ENCODE measurements at regions not wholly inside any gene's neighbourhood (a gene's known extent, or its start where the extent isn't known, plus 50 kb on each side); places are given as distances from the start of the nearest gene placed in this dataset.

DNA sequence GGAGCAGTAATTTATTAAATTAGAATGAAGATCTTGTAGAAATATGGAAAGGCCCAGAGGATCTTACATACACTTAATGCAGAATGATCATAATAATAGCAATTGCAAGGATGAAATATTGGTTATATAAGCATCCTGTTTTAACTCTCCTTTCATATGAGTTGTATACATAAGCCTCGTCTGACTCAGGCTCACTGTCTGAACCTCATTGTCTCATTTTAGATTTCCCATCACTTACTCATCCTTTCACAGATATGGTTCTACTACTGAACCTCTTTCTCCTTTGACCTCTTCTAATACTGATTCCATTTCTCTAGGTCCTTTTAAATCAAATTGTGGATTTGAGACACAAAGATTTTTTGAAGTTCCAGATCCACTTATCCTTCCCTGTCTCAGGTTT, 277.3 kb upstream of the TRPC5 start:
- H3K9ac ChIP-seq (ENCODE audit: control insufficient read depth, extremely low read depth, insufficient read depth, low read length) = no peak overlapping the region
- no peaks in the 10 kb centered on the region for H3K9me1 ChIP-seq (ENCODE audit: control insufficient read depth, extremely low read depth, insufficient read depth, low read length)
- no peak overlapping the region for H3K4me2 ChIP-seq (ENCODE audit: control insufficient read depth, extremely low read depth, insufficient read depth, low read depth, low read length)
- no peaks in the 10 kb centered on the region for H4K20me1 ChIP-seq (ENCODE audit: control insufficient read depth, extremely low read depth, insufficient read depth, low read length)
- FAIRE-seq = no peak
- no peak for DNase-seq (ENCODE audit: low read depth, low spot score)
- peaks cover 2% of the 10 kb centered on the region for H3K27me3 ChIP-seq (ENCODE audit: control insufficient read depth, extremely low read depth, insufficient read depth, low read length)
- no peaks in the 10 kb centered on the region for H3K4me1 ChIP-seq (ENCODE audit: control insufficient read depth, extremely low read depth, insufficient read depth, low read length)
- no peak overlapping the region for H3K27ac ChIP-seq (ENCODE audit: control insufficient read depth, insufficient read depth, low read length)
- H3K9me3 ChIP-seq (ENCODE audit: control insufficient read depth, low read depth, low read length) = no peaks in the 10 kb centered on the region
- dilution Hi-C loops (cut with MboI; ENCODE audit: extremely low pct_ligation_motif_present, low sequenced_read_pairs) = no loop called here
- no peaks in the 10 kb centered on the region for H3K79me2 ChIP-seq (ENCODE audit: control insufficient read depth, insufficient read depth, low read length)
- no peak overlapping the region for H2AFZ ChIP-seq (ENCODE audit: control insufficient read depth, low read length)
- no peak overlapping the region for H3K4me3 ChIP-seq (ENCODE audit: control insufficient read depth in 2 of 3, extremely low read depth in 1 of 3, insufficient read depth in 2 of 3, low read depth in 1 of 3, low read length in 3 of 3)
- no peak for TF ChIP-seq EZH2 (IDR thresholded peaks at IDR 0.05; ENCODE audit: low read length)
- no peaks in the 10 kb centered on the region for H3K36me3 ChIP-seq (ENCODE audit: control insufficient read depth in 2 of 2, extremely low read depth in 1 of 2, insufficient read depth in 2 of 2, low read length in 2 of 2)

DNA sequence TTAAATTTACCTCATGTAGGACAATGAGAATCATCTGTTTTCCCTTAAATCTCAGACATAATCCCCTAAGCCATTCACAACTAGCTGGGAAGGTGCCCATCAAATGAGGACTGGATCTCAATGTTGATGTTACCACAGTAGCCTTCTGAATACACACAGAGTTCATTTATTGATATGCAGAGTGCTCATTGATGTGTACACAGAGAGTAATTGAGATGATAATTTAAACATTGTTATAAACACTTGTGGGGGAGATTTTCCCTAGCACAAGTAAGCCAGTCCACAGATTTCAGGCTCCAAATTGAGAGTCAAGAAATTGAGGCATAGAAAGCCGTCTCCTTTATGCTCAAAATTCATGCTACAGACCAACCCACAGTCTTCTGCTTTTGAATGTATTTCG, 273.4 kb upstream of the TRPC5 start:
- no peaks in the 10 kb centered on the region for H3K36me3 ChIP-seq (ENCODE audit: control insufficient read depth in 2 of 2, extremely low read depth in 1 of 2, insufficient read depth in 2 of 2, low read length in 2 of 2)
- H3K27ac ChIP-seq (ENCODE audit: control insufficient read depth, insufficient read depth, low read length) = no peak overlapping the region
- no peaks in the 10 kb centered on the region for H3K9me1 ChIP-seq (ENCODE audit: control insufficient read depth, extremely low read depth, insufficient read depth, low read length)
- H3K9me3 ChIP-seq (ENCODE audit: control insufficient read depth, low read depth, low read length) = no peaks in the 10 kb centered on the region
- no peak overlapping the region for H3K9ac ChIP-seq (ENCODE audit: control insufficient read depth, extremely low read depth, insufficient read depth, low read length)
- DNase-seq (ENCODE audit: low read depth, low spot score) (no peak), FAIRE-seq (no peak)
- H3K4me3 ChIP-seq (ENCODE audit: control insufficient read depth in 2 of 3, extremely low read depth in 1 of 3, insufficient read depth in 2 of 3, low read depth in 1 of 3, low read length in 3 of 3) = no peak overlapping the region
- dilution Hi-C loops (cut with MboI; ENCODE audit: extremely low pct_ligation_motif_present, low sequenced_read_pairs) = no loop called here
- no peak overlapping the region for H2AFZ ChIP-seq (ENCODE audit: control insufficient read depth, low read length)
- no peaks in the 10 kb centered on the region for H3K27me3 ChIP-seq (ENCODE audit: control insufficient read depth, extremely low read depth, insufficient read depth, low read length)
- no peaks in the 10 kb centered on the region for H4K20me1 ChIP-seq (ENCODE audit: control insufficient read depth, extremely low read depth, insufficient read depth, low read length)
- H3K79me2 ChIP-seq (ENCODE audit: control insufficient read depth, insufficient read depth, low read length) = no peaks in the 10 kb centered on the region
- no peak overlapping the region for H3K4me2 ChIP-seq (ENCODE audit: control insufficient read depth, extremely low read depth, insufficient read depth, low read depth, low read length)
- no peaks in the 10 kb centered on the region for H3K4me1 ChIP-seq (ENCODE audit: control insufficient read depth, extremely low read depth, insufficient read depth, low read length)
- TF ChIP-seq EZH2 (IDR thresholded peaks at IDR 0.05; ENCODE audit: low read length) = no peak
- TF ChIP-seq, protein P1, sequence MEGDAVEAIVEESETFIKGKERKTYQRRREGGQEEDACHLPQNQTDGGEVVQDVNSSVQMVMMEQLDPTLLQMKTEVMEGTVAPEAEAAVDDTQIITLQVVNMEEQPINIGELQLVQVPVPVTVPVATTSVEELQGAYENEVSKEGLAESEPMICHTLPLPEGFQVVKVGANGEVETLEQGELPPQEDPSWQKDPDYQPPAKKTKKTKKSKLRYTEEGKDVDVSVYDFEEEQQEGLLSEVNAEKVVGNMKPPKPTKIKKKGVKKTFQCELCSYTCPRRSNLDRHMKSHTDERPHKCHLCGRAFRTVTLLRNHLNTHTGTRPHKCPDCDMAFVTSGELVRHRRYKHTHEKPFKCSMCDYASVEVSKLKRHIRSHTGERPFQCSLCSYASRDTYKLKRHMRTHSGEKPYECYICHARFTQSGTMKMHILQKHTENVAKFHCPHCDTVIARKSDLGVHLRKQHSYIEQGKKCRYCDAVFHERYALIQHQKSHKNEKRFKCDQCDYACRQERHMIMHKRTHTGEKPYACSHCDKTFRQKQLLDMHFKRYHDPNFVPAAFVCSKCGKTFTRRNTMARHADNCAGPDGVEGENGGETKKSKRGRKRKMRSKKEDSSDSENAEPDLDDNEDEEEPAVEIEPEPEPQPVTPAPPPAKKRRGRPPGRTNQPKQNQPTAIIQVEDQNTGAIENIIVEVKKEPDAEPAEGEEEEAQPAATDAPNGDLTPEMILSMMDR (optimal IDR thresholded peaks at IDR 0.05 in 1 of 3, IDR thresholded peaks at IDR 0.05 in 1 of 3, conservative IDR thresholded peaks at IDR 0.05 in 1 of 3; ENCODE audit: extremely low read depth in 1 of 3, insufficient read depth in 2 of 3, low read length in 3 of 3) = no peak

DNA sequence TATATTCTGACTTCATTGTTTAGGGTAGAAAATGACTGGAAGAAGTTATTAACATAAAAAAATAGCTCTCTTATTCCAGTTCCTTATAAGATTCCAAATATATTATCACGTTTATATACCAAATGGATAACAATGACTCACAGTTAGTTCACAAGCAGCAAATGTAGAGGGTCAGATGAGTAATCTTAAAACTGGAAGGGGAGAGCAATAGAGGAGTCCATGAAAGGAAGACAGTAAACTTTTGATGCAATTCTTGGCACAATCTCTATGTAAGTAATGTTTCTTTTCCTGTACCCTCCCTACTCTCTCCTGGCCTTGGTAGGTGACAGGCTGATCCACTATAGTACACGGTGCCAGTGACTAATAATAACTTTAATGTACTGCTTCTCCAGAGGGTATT, 259.0 kb upstream of the TRPC5 start:
- H3K4me2 ChIP-seq (ENCODE audit: control insufficient read depth, extremely low read depth, insufficient read depth, low read depth, low read length) = no peak overlapping the region
- FAIRE-seq (no peak), DNase-seq (ENCODE audit: low read depth, low spot score) (no peak)

More for the DNA sequence above, 259.0 kb upstream of the TRPC5 start:
- no peak for TF ChIP-seq EZH2 (IDR thresholded peaks at IDR 0.05; ENCODE audit: low read length)
- Histone ChIP-seq H3K79me2 (ENCODE audit: control insufficient read depth, insufficient read depth, low read length) (no peaks in the 10 kb centered on the region), H3K9me3 (ENCODE audit: control insufficient read depth, low read depth, low read length) (no peaks in the 10 kb centered on the region), H3K27me3 (ENCODE audit: control insufficient read depth, extremely low read depth, insufficient read depth, low read length) (no peaks in the 10 kb centered on the region), H3K9ac (ENCODE audit: control insufficient read depth, extremely low read depth, insufficient read depth, low read length) (no peak overlapping the region), H3K4me3 (ENCODE audit: control insufficient read depth in 2 of 3, extremely low read depth in 1 of 3, insufficient read depth in 2 of 3, low read depth in 1 of 3, low read length in 3 of 3) (no peak overlapping the region), H3K27ac (ENCODE audit: control insufficient read depth, insufficient read depth, low read length) (no peak overlapping the region), H3K9me1 (ENCODE audit: control insufficient read depth, extremely low read depth, insufficient read depth, low read length) (no peaks in the 10 kb centered on the region), H3K36me3 (ENCODE audit: control insufficient read depth in 2 of 2, extremely low read depth in 1 of 2, insufficient read depth in 2 of 2, low read length in 2 of 2) (no peaks in the 10 kb centered on the region), H3K4me1 (ENCODE audit: control insufficient read depth, extremely low read depth, insufficient read depth, low read length) (no peaks in the 10 kb centered on the region), H2AFZ (ENCODE audit: control insufficient read depth, low read length) (no peak overlapping the region), H4K20me1 (ENCODE audit: control insufficient read depth, extremely low read depth, insufficient read depth, low read length) (no peaks in the 10 kb centered on the region)
- dilution Hi-C loops (cut with MboI; ENCODE audit: extremely low pct_ligation_motif_present, low sequenced_read_pairs) = no loop called here

All from keratinocyte (primary cell).